ENCODE measurements at regions not wholly inside any gene's neighbourhood (a gene's known extent, or its start where the extent isn't known, plus 50 kb on each side); places are given as distances from the start of the nearest gene placed in this dataset.

- Histone ChIP-seq H3K36me3 (ENCODE audit: low read depth, missing control alignments) (no peaks in the 10 kb centered on the region), H3K4me1 (no peaks in the 10 kb centered on the region), H3K4me3 (no peak overlapping the region), H3K9me3 (no peaks in the 10 kb centered on the region), H3K27me3 (no peaks in the 10 kb centered on the region), H3K27ac (no peak overlapping the region)
- intact Hi-C loops (cut with DNase I; ENCODE audit: low total_unique reads): no loop called here
- no peak for DNase-seq
- TF ChIP-seq, protein P1, sequence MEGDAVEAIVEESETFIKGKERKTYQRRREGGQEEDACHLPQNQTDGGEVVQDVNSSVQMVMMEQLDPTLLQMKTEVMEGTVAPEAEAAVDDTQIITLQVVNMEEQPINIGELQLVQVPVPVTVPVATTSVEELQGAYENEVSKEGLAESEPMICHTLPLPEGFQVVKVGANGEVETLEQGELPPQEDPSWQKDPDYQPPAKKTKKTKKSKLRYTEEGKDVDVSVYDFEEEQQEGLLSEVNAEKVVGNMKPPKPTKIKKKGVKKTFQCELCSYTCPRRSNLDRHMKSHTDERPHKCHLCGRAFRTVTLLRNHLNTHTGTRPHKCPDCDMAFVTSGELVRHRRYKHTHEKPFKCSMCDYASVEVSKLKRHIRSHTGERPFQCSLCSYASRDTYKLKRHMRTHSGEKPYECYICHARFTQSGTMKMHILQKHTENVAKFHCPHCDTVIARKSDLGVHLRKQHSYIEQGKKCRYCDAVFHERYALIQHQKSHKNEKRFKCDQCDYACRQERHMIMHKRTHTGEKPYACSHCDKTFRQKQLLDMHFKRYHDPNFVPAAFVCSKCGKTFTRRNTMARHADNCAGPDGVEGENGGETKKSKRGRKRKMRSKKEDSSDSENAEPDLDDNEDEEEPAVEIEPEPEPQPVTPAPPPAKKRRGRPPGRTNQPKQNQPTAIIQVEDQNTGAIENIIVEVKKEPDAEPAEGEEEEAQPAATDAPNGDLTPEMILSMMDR (IDR thresholded peaks at IDR 0.05): no peak
- TF ChIP-seq POLR2A (IDR thresholded peaks at IDR 0.05): no peak
- WGBS, 2 donors: 68 to 91% methylated on average over 1 of the region's 1 CpG
Observed at GRCh38 chr7:25427721-25428120, 199.4 kb upstream of the NPVF start.

- no peaks in the 10 kb centered on the region for H3K9me3 ChIP-seq
- intact Hi-C loops (cut with DNase I; ENCODE audit: low total_unique reads): no loop called here
- H3K27me3 ChIP-seq: no peaks in the 10 kb centered on the region
- 72% methylated on average over 3 of the region's 3 CpGs for WGBS, 2 donors
- no peak for DNase-seq
- no peaks in the 10 kb centered on the region for H3K36me3 ChIP-seq (ENCODE audit: low read depth, missing control alignments)
- H3K27ac ChIP-seq: no peak overlapping the region
- H3K4me1 ChIP-seq: no peaks in the 10 kb centered on the region
- no peak overlapping the region for H3K4me3 ChIP-seq
- TF ChIP-seq, protein P1 (IDR thresholded peaks at IDR 0.05): no peak
- TF ChIP-seq POLR2A (IDR thresholded peaks at IDR 0.05): no peak
Observed at GRCh38 chr7:25429731-25430130, 201.4 kb upstream of the NPVF start.

DNA sequence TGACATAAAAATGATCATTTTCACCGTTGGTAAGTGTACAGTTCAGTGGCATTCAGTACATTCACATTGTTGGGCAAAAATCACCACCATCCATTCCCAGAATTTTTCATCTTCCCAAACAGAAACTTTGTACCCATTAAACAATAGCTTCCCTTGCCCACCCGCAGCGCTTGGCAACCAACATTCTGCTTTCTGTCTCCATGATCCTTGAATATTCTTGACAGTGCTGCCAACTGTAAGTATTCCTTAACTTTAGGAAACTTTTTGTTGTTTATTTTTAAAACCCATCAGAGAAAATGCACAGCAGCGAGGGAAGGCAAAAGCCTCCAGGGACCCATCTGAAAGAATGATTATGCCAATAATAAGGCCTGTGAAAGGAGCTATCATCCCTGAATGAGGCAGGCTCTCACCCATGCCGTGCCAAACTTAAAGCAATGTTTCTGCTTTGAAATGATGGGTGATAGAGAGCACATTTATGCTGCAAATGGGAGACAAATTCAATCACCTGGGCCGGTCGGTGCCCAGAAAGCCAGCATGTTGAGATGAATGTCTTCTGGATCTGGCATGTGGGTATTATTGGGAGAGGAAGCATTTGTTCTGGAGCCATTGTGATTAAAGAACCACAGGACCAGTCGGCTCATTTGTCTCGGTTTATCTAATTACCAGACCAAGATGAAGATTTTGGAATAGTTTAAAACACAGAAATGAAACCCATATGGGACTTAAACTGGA, 202.1 kb upstream of the NPVF start:
- Histone ChIP-seq H3K4me3 (no peak overlapping the region), H3K9me3 (no peaks in the 10 kb centered on the region), H3K4me1 (no peaks in the 10 kb centered on the region), H3K36me3 (ENCODE audit: low read depth, missing control alignments) (no peaks in the 10 kb centered on the region), H3K27ac (no peak overlapping the region), H3K27me3 (no peaks in the 10 kb centered on the region)
- TF ChIP-seq, protein P1 (IDR thresholded peaks at IDR 0.05): no peak
- no peak for TF ChIP-seq POLR2A (IDR thresholded peaks at IDR 0.05)
- DNase-seq: no peak
- intact Hi-C loops (cut with DNase I; ENCODE audit: low total_unique reads): no loop called here
- WGBS, 2 donors: 66 to 82% methylated on average over 9 of the region's 9 CpGs

DNA sequence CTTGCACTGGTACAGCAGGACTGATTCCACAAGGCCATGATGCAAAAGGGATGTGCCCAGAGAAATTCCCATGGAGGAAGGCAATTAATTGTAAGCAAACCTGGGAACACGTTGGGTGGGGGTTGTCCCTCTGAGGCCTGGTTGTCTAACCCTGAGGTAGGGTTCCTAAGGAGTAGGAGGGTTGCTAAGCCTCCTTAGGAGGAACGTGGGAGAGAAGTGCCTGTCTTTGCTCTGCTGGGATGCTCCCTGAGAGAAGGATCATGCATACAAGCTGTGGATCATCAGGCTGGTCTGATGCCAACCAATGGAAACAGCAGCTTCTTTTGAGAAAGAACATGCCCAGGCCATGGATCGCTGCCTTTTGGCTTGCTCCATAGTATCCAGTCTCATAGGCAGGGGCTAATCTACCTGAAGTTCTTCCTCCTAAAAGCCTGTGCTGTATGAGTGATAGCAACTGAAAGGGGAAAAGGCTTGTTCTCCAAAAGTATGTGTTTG, 203.7 kb upstream of the NPVF start:
- TF ChIP-seq, protein P1 (IDR thresholded peaks at IDR 0.05): no peak
- H3K27ac ChIP-seq: no peak overlapping the region
- no peaks in the 10 kb centered on the region for H3K9me3 ChIP-seq
- no peaks in the 10 kb centered on the region for H3K27me3 ChIP-seq
- no peak for DNase-seq
- H3K4me3 ChIP-seq: no peak overlapping the region
- WGBS, 2 donors: 84 to 93% methylated on average over 3 of the region's 3 CpGs
- intact Hi-C loops (cut with DNase I; ENCODE audit: low total_unique reads): no loop called here
- H3K4me1 ChIP-seq: no peaks in the 10 kb centered on the region
- H3K36me3 ChIP-seq (ENCODE audit: low read depth, missing control alignments): no peaks in the 10 kb centered on the region

GRCh38 chr7:25432807-25433206, 204.5 kb upstream of the NPVF start:
- no peaks in the 10 kb centered on the region for H3K4me1 ChIP-seq
- TF ChIP-seq, protein P1 (IDR thresholded peaks at IDR 0.05): no peak
- TF ChIP-seq POLR2A (IDR thresholded peaks at IDR 0.05): no peak
- H3K27me3 ChIP-seq: no peaks in the 10 kb centered on the region
- H3K27ac ChIP-seq: no peak overlapping the region
- DNase-seq: no peak
- no peaks in the 10 kb centered on the region for H3K36me3 ChIP-seq (ENCODE audit: low read depth, missing control alignments)
- no peak overlapping the region for H3K4me3 ChIP-seq
- intact Hi-C loops (cut with DNase I; ENCODE audit: low total_unique reads): no loop called here
- WGBS, 2 donors: 78 to 89% methylated on average over 2 of the region's 2 CpGs
- H3K9me3 ChIP-seq: no peaks in the 10 kb centered on the region

Measured in testis (tissue), 2 donors.